Loucy (cell line): ENCODE measurements at regions not wholly inside any gene's neighbourhood (a gene's known extent, or its start where the extent isn't known, plus 50 kb on each side); places are given as distances from the start of the nearest gene placed in this dataset.

ENCODE experiments used
- CTCF ChIP-seq: fragments of 200-600 bp; sonication (generic); conservative IDR thresholded peaks from 2 replicates; pipeline ENCODE4 v1.5.1; 2014; ENCODE audit warnings: mild to moderate bottlenecking, antibody characterized with exemption, low read length
- EZH2phosphoT487 ChIP-seq: fragments of 200-600 bp; IDR thresholded peaks from 2 replicates; pipeline ENCODE4 v1.6.1; 2018; ENCODE audit warnings: antibody characterized with exemption, mild to moderate bottlenecking, moderate library complexity, borderline replicate concordance

- TF ChIP-seq CTCF (no peak), EZH2phosphoT487 (no peak)
Observed at GRCh38 chr3:64891021-64891420, 203.2 kb upstream of the ADAMTS9 start.
